HL-60 (cell line): ENCODE measurements at regions not wholly inside any gene's neighbourhood (a gene's known extent, or its start where the extent isn't known, plus 50 kb on each side); places are given as distances from the start of the nearest gene placed in this dataset.

Source experiments
- GABPA ChIP-seq: IDR thresholded peaks from 2 replicates; pipeline ENCODE4 v1.6.1; 2012; ENCODE audit warnings: low read depth
- SPI1 ChIP-seq: IDR thresholded peaks from 2 replicates; pipeline ENCODE4 v1.6.1; 2012; ENCODE audit warnings: low read depth, mild to moderate bottlenecking, borderline replicate concordance
- TF ChIP-seq, protein P1 (sequence below): IDR thresholded peaks from one replicate; pipeline ENCODE4 v1.5.1; 2011; ENCODE audit warnings: low read length, control low read depth, inconsistent platforms; ENCODE audit not compliant: insufficient read depth

DNA sequence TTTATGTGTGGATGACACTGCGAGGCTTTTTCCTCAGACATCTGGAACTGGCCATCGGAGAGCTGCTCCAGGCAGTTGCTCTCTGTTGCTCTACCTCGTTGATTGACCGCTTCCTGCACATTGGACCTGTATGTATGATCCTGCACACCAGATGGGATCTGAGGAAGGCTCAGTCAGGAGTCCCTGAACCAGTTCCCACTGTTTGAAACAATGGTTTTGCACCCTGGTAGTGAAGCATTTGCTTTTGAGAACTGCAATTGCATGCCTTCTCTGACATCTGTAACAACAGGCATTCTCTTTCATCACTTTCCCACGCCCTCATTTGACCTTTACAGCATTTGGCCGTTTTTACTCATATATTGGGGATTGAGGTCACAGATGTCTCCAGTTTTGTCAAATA lies 61.1 kb upstream of the NPAS1 start:
- TF ChIP-seq, protein P1, sequence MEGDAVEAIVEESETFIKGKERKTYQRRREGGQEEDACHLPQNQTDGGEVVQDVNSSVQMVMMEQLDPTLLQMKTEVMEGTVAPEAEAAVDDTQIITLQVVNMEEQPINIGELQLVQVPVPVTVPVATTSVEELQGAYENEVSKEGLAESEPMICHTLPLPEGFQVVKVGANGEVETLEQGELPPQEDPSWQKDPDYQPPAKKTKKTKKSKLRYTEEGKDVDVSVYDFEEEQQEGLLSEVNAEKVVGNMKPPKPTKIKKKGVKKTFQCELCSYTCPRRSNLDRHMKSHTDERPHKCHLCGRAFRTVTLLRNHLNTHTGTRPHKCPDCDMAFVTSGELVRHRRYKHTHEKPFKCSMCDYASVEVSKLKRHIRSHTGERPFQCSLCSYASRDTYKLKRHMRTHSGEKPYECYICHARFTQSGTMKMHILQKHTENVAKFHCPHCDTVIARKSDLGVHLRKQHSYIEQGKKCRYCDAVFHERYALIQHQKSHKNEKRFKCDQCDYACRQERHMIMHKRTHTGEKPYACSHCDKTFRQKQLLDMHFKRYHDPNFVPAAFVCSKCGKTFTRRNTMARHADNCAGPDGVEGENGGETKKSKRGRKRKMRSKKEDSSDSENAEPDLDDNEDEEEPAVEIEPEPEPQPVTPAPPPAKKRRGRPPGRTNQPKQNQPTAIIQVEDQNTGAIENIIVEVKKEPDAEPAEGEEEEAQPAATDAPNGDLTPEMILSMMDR, result no peak
- TF ChIP-seq GABPA (no peak), SPI1 (no peak)
